SK-N-SH (cell line): ENCODE measurements at regions not wholly inside any gene's neighbourhood (a gene's known extent, or its start where the extent isn't known, plus 50 kb on each side); places are given as distances from the start of the nearest gene placed in this dataset.

Source experiments
- CTCF ChIA-PET: fragments of 300-600, 350-600 bp; formaldehyde crosslinking; extraction: SDS; loops from one replicate; lab custom pipeline; 2021; lab: Yijun Ruan, JAX
- POLR2A ChIA-PET: fragments of 350-600 bp; sonication (Branson Sonifier 250); formaldehyde crosslinking; extraction: SDS; loops from one replicate; lab custom pipeline; 2020; ENCODE audit warnings: antibody characterized with exemption, inconsistent platforms; lab: Yijun Ruan, JAX
- DNase-seq: peaks from one replicate; pipeline ENCODE4 v3.0.0; 2012
- H2AFZ ChIP-seq: fragments of 200-600 bp; sonication (generic); 2 replicates; pipeline ENCODE4 v1.8.1; 2016; ENCODE audit warnings: antibody characterized with exemption, mild to moderate bottlenecking, low read depth
- H3F3A ChIP-seq: fragments of 200-600 bp; sonication (generic); replicated peaks from 2 replicates; pipeline ENCODE3; 2016; ENCODE audit warnings: antibody characterized with exemption, mild to moderate bottlenecking; ENCODE audit not compliant: insufficient read depth
- H3K27ac ChIP-seq, 2 experiments: fragments of 200-500 bp in 1 of 2; fragments of 200-600 bp in 1 of 2; sonication (Bioruptor generic) in 1 of 2; sonication (generic), shearing (Covaris generic) in 1 of 2; 2 replicates each; pipeline versions ENCODE4 v1.5.1 to v1.6.1; 2014 to 2016; ENCODE audit warnings: low read depth in 2 of 2, inconsistent platforms in 1 of 2, low read length in 1 of 2, mild to moderate bottlenecking in 1 of 2, mixed read lengths in 1 of 2
- H3K27me3 ChIP-seq: fragments of 200-600 bp; sonication (generic), shearing (Covaris generic); 2 replicates; pipeline ENCODE4 v1.6.1; 2016; ENCODE audit warnings: mixed run types; ENCODE audit not compliant: insufficient read depth
- H3K36me3 ChIP-seq, 2 experiments: fragments of 200-500 bp in 1 of 2; fragments of 200-600 bp in 1 of 2; sonication (Bioruptor generic) in 1 of 2; sonication (generic) in 1 of 2; replicated peaks in 1 of 2; 2 replicates each; pipeline versions ENCODE3 to v1.5.1; 2014 to 2016; ENCODE audit warnings: low read length in 1 of 2, mild to moderate bottlenecking in 1 of 2; ENCODE audit not compliant: insufficient read depth in 2 of 2, control insufficient read depth in 1 of 2
- H3K4me1 ChIP-seq, 2 experiments: fragments of 200-500 bp in 1 of 2; fragments of 200-600 bp in 1 of 2; sonication (Bioruptor generic) in 1 of 2; sonication (generic), shearing (Covaris generic) in 1 of 2; 2 replicates each; pipeline versions ENCODE4 v1.5.1 to v1.6.1; 2014 to 2016; ENCODE audit warnings: low read depth in 1 of 2, low read length in 1 of 2, mixed run types in 1 of 2; ENCODE audit not compliant: insufficient read depth in 2 of 2, control insufficient read depth in 1 of 2
- H3K4me2 ChIP-seq: fragments of 200-600 bp; sonication (generic), shearing (Covaris generic); 2 replicates; pipeline ENCODE4 v1.6.1; 2017; ENCODE audit warnings: mixed run types
- H3K4me3 ChIP-seq, 2 experiments: fragments of 200-500 bp in 1 of 2; fragments of 200-600 bp in 1 of 2; sonication (Bioruptor generic) in 1 of 2; sonication (generic), shearing (Covaris generic) in 1 of 2; 2 replicates each; pipeline versions ENCODE4 v1.5.1 to v1.8.1; 2014 to 2016; ENCODE audit warnings: low read depth in 2 of 2, inconsistent platforms in 1 of 2, low read length in 1 of 2, mild to moderate bottlenecking in 1 of 2, mixed read lengths in 1 of 2, moderate library complexity in 1 of 2
- H3K79me2 ChIP-seq: fragments of 200-600 bp; sonication (generic); 2 replicates; pipeline ENCODE4 v1.8.1; 2017; ENCODE audit warnings: mild to moderate bottlenecking; ENCODE audit not compliant: insufficient read depth
- H3K9ac ChIP-seq: fragments of 200-600 bp; sonication (generic); 2 replicates; pipeline ENCODE4 v1.6.1; 2017; ENCODE audit warnings: mixed run types
- H3K9me2 ChIP-seq: fragments of 200-600 bp; sonication (generic); 2 replicates; pipeline ENCODE4 v1.6.1; 2017; ENCODE audit warnings: mixed run types
- H3K9me3 ChIP-seq: fragments of 200-600 bp; sonication (generic); 2 replicates; pipeline ENCODE4 v1.6.1; 2017; ENCODE audit warnings: mixed run types, mild to moderate bottlenecking, moderate library complexity
- H4K20me1 ChIP-seq: fragments of 200-600 bp; sonication (generic); 2 replicates; pipeline ENCODE4 v1.6.1; 2017; ENCODE audit warnings: mild to moderate bottlenecking, mixed run types; ENCODE audit not compliant: insufficient read depth
- ELF1 ChIP-seq: IDR thresholded peaks from 2 replicates; pipeline ENCODE4 v1.4.0; 2012
- EZH2phosphoT487 ChIP-seq: fragments of 200-600 bp; sonication (generic); IDR thresholded peaks from 2 replicates; pipeline ENCODE4 v1.6.1; 2017; ENCODE audit warnings: low read depth, mixed run types, mild to moderate bottlenecking, antibody characterized with exemption, moderate library complexity, borderline replicate concordance
- FOSL2 ChIP-seq: IDR thresholded peaks from 2 replicates; pipeline ENCODE4 v1.4.0; 2012; ENCODE audit warnings: low read depth, mild to moderate bottlenecking, moderate library complexity, borderline replicate concordance
- FOXM1 ChIP-seq: IDR thresholded peaks from 2 replicates; pipeline ENCODE4 v1.4.0; 2012; ENCODE audit warnings: low read depth, mild to moderate bottlenecking
- GABPA ChIP-seq: IDR thresholded peaks from 2 replicates; pipeline ENCODE4 v1.4.0; 2012; ENCODE audit warnings: low read depth, mild to moderate bottlenecking
- GATA2 ChIP-seq: sonication (generic); formaldehyde crosslinking; IDR thresholded peaks from 2 replicates; pipeline ENCODE4 v1.5.0; 2020; ENCODE audit warnings: mild to moderate bottlenecking, missing genetic modification reagents
- JUND ChIP-seq: IDR thresholded peaks from 2 replicates; pipeline ENCODE4 v1.4.0; 2012
- MEF2A ChIP-seq: IDR thresholded peaks from 2 replicates; pipeline ENCODE4 v1.4.0; 2012; ENCODE audit warnings: low read depth, borderline replicate concordance
- MXI1 ChIP-seq: IDR thresholded peaks from 2 replicates; pipeline ENCODE4 v1.6.1; 2012; ENCODE audit warnings: mild to moderate bottlenecking, low read depth, low read length, improper control_type of control experiment
- POLR2AphosphoS5 ChIP-seq: IDR thresholded peaks from 2 replicates; pipeline ENCODE4 v1.6.1; 2012; ENCODE audit warnings: low read depth, low read length
- RAD21 ChIP-seq: IDR thresholded peaks from 2 replicates; pipeline ENCODE4 v1.6.1; 2012; ENCODE audit warnings: mild to moderate bottlenecking, low read length
- RCOR1 ChIP-seq: fragments of 150-350 bp; IDR thresholded peaks from 2 replicates; pipeline ENCODE4 v1.6.1; 2017; ENCODE audit warnings: antibody characterized with exemption, low read length
- RFX5 ChIP-seq: IDR thresholded peaks from 2 replicates; pipeline ENCODE4 v1.6.1; 2012; ENCODE audit warnings: mild to moderate bottlenecking, improper control_type of control experiment, low read length
- RXRA ChIP-seq: IDR thresholded peaks from 2 replicates; pipeline ENCODE4 v1.4.0; 2012; ENCODE audit warnings: low read depth, mild to moderate bottlenecking, borderline replicate concordance
- TAF1 ChIP-seq: IDR thresholded peaks from 2 replicates; pipeline ENCODE4 v1.6.1; 2012; ENCODE audit warnings: low read depth, mild to moderate bottlenecking, low read length, moderate library complexity, borderline replicate concordance
- YY1 ChIP-seq: IDR thresholded peaks from 2 replicates; pipeline ENCODE4 v1.4.0; 2012; ENCODE audit warnings: low read depth, mild to moderate bottlenecking
- WGBS: methylation state at CpG from one replicate; pipeline ENCODE4 v1.1.6; 2017; ENCODE audit warnings: low lambda C conversion rate; 5-methylcytosine and 5-hydroxymethylcytosine counted together
- TF ChIP-seq, protein P1 (sequence below): IDR thresholded peaks from 2 replicates; pipeline ENCODE4 v1.4.0; 2012; ENCODE audit warnings: low read depth, borderline replicate concordance
- TF ChIP-seq, protein P2 (sequence below): fragments of 150-350 bp; IDR thresholded peaks from 2 replicates; pipeline ENCODE4 v1.6.1; 2016; ENCODE audit warnings: mild to moderate bottlenecking, low read depth, low read length
- TF ChIP-seq, protein P3 (sequence below): IDR thresholded peaks from 2 replicates; pipeline ENCODE4 v1.6.1; 2012; ENCODE audit warnings: mild to moderate bottlenecking, low read depth, low read length, moderate library complexity
- TF ChIP-seq, protein P4 (sequence below): IDR thresholded peaks from 2 replicates; pipeline ENCODE4; 2012

DNA sequence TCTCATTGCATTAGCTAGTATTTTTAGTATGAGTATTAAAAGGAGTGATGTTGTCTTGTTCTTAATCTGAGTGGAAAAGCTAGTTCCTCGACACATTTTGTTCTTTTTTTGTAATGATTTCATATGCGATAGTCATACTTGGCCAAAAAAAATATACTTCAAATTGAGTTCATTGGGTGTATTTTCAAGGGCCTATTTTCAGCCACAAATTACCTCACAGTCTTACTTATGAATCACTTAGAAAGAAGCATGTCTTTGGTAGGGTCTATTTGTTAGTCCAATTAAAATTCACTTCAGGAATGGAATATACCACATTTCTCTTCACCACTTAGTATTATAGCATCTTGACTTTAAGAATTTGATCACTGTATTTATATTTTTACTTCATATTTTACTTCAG is 337.2 kb downstream of the CDH11 start:
- 0 out of 2 replicates have a peak, but pooled peaks cover 5% of the 10 kb centered on the region for H3K9me2 ChIP-seq
- POLR2A ChIA-PET = no interaction called here
- no peaks in the 10 kb centered on the region for H3F3A ChIP-seq
- CTCF ChIA-PET = no interaction called here
- H3K27ac ChIP-seq = no peak overlapping the region
- TF ChIP-seq, protein P1, sequence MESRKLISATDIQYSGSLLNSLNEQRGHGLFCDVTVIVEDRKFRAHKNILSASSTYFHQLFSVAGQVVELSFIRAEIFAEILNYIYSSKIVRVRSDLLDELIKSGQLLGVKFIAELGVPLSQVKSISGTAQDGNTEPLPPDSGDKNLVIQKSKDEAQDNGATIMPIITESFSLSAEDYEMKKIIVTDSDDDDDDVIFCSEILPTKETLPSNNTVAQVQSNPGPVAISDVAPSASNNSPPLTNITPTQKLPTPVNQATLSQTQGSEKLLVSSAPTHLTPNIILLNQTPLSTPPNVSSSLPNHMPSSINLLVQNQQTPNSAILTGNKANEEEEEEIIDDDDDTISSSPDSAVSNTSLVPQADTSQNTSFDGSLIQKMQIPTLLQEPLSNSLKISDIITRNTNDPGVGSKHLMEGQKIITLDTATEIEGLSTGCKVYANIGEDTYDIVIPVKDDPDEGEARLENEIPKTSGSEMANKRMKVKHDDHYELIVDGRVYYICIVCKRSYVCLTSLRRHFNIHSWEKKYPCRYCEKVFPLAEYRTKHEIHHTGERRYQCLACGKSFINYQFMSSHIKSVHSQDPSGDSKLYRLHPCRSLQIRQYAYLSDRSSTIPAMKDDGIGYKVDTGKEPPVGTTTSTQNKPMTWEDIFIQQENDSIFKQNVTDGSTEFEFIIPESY = no peak
- no peak for TF ChIP-seq ELF1
- no peak for TF ChIP-seq YY1
- no peaks in the 10 kb centered on the region; a peak in 1 of 4 replicates for H3K4me1 ChIP-seq
- no peak overlapping the region for H3K4me3 ChIP-seq
- no peak overlapping the region for H3K9ac ChIP-seq
- no peaks in the 10 kb centered on the region for H4K20me1 ChIP-seq
- no peak for DNase-seq
- no peak overlapping the region for H3K4me2 ChIP-seq
- no peaks in the 10 kb centered on the region for H3K79me2 ChIP-seq
- H3K9me3 ChIP-seq = no peaks in the 10 kb centered on the region
- 79% methylated on average over 2 of the region's 2 CpGs for WGBS
- H2AFZ ChIP-seq = no peak overlapping the region
- no peaks in the 10 kb centered on the region for H3K27me3 ChIP-seq
- H3K36me3 ChIP-seq = no peaks in the 10 kb centered on the region

DNA sequence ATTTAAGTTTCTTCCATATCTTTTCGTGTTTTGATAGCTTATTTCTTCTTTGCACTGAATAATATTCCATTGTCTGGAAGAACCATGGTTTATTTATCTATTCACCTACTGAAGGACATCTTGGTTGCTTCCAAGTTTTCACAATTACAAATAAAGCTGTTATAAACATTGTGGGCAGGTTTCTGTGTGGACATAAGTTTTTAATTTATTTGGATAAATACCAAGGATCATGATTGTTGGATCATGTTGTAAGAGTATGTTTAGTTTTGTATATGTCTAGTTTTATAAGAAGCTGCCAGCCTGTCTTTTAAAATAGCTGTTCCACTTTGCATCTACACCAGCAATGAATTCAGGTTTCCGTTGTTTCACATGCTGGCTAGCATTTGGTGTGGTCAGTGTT is 339.4 kb downstream of the CDH11 start:
- H3F3A ChIP-seq = no peaks in the 10 kb centered on the region
- WGBS = 88% methylated on average over 2 of the region's 2 CpGs
- no peaks in the 10 kb centered on the region; a peak in 1 of 4 replicates for H3K4me1 ChIP-seq
- H3K79me2 ChIP-seq = no peaks in the 10 kb centered on the region
- H2AFZ ChIP-seq = no peak overlapping the region
- H3K4me2 ChIP-seq = no peak overlapping the region
- no peaks in the 10 kb centered on the region for H3K9me3 ChIP-seq
- 0 out of 2 replicates have a peak, but pooled peaks cover 5% of the 10 kb centered on the region for H3K9me2 ChIP-seq
- no peaks in the 10 kb centered on the region for H3K36me3 ChIP-seq
- no peak for DNase-seq
- no peak overlapping the region for H3K9ac ChIP-seq
- TF ChIP-seq RFX5 (no peak), POLR2AphosphoS5 (no peak), JUND (no peak), GABPA (no peak), FOSL2 (no peak), YY1 (no peak), MEF2A (no peak), FOXM1 (no peak), RXRA (no peak), RCOR1 (no peak), MXI1 (no peak), GATA2 (no peak), EZH2phosphoT487 (no peak), RAD21 (no peak), TAF1 (no peak)
- TF ChIP-seq, protein P2, sequence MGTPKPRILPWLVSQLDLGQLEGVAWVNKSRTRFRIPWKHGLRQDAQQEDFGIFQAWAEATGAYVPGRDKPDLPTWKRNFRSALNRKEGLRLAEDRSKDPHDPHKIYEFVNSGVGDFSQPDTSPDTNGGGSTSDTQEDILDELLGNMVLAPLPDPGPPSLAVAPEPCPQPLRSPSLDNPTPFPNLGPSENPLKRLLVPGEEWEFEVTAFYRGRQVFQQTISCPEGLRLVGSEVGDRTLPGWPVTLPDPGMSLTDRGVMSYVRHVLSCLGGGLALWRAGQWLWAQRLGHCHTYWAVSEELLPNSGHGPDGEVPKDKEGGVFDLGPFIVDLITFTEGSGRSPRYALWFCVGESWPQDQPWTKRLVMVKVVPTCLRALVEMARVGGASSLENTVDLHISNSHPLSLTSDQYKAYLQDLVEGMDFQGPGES = no peak
- TF ChIP-seq, protein P3, sequence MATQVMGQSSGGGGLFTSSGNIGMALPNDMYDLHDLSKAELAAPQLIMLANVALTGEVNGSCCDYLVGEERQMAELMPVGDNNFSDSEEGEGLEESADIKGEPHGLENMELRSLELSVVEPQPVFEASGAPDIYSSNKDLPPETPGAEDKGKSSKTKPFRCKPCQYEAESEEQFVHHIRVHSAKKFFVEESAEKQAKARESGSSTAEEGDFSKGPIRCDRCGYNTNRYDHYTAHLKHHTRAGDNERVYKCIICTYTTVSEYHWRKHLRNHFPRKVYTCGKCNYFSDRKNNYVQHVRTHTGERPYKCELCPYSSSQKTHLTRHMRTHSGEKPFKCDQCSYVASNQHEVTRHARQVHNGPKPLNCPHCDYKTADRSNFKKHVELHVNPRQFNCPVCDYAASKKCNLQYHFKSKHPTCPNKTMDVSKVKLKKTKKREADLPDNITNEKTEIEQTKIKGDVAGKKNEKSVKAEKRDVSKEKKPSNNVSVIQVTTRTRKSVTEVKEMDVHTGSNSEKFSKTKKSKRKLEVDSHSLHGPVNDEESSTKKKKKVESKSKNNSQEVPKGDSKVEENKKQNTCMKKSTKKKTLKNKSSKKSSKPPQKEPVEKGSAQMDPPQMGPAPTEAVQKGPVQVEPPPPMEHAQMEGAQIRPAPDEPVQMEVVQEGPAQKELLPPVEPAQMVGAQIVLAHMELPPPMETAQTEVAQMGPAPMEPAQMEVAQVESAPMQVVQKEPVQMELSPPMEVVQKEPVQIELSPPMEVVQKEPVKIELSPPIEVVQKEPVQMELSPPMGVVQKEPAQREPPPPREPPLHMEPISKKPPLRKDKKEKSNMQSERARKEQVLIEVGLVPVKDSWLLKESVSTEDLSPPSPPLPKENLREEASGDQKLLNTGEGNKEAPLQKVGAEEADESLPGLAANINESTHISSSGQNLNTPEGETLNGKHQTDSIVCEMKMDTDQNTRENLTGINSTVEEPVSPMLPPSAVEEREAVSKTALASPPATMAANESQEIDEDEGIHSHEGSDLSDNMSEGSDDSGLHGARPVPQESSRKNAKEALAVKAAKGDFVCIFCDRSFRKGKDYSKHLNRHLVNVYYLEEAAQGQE = no peak
- TF ChIP-seq, protein P4, sequence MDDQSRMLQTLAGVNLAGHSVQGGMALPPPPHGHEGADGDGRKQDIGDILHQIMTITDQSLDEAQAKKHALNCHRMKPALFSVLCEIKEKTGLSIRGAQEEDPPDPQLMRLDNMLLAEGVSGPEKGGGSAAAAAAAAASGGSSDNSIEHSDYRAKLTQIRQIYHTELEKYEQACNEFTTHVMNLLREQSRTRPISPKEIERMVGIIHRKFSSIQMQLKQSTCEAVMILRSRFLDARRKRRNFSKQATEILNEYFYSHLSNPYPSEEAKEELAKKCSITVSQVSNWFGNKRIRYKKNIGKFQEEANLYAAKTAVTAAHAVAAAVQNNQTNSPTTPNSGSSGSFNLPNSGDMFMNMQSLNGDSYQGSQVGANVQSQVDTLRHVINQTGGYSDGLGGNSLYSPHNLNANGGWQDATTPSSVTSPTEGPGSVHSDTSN = no peak
- TF ChIP-seq, protein P1 = no peak
- no peaks in the 10 kb centered on the region for H3K27me3 ChIP-seq
- H3K4me3 ChIP-seq = no peak overlapping the region
- ChIA-PET POLR2A (no interaction called here), CTCF (no interaction called here)
- no peak overlapping the region for H3K27ac ChIP-seq
- no peaks in the 10 kb centered on the region for H4K20me1 ChIP-seq
